OCI-LY3 (cell line): ENCODE measurements at regions not wholly inside any gene's neighbourhood (a gene's known extent, or its start where the extent isn't known, plus 50 kb on each side); places are given as distances from the start of the nearest gene placed in this dataset.

Experiments
- H2AFZ ChIP-seq: fragments of 200-600, 300-600 bp; shearing (Covaris generic); 2 replicates; pipeline ENCODE4 v1.6.0; 2014; ENCODE audit warnings: antibody characterized with exemption, low read depth, low read length
- H3K27ac ChIP-seq: fragments of 200-600, 300-600 bp; sonication (generic); 2 replicates; pipeline ENCODE4 v1.5.1; 2014; ENCODE audit warnings: mild to moderate bottlenecking, low read length, moderate library complexity, mixed read lengths
- H3K27me3 ChIP-seq: fragments of 200-600, 300-600 bp; sonication (generic); 2 replicates; pipeline ENCODE4 v1.6.1; 2014; ENCODE audit warnings: low read depth, low read length, mixed read lengths
- H3K36me3 ChIP-seq: fragments of 200-600, 300-600 bp; sonication (generic); replicated peaks from 2 replicates; pipeline ENCODE3; 2014; ENCODE audit warnings: low read depth, low read length, mixed read lengths
- H3K4me1 ChIP-seq: fragments of 300-600, 200-600 bp; sonication (generic); 2 replicates; pipeline ENCODE4 v1.6.1; 2014; ENCODE audit warnings: low read length, mixed read lengths
- H3K4me2 ChIP-seq: fragments of 200-600, 300-600 bp; sonication (generic); 2 replicates; pipeline ENCODE4 v1.6.1; 2014; ENCODE audit warnings: low read length, mixed read lengths
- H3K4me3 ChIP-seq: fragments of 300-600, 200-600 bp; sonication (generic); 2 replicates; pipeline ENCODE4 v1.5.1; 2014; ENCODE audit warnings: antibody characterized with exemption, mild to moderate bottlenecking, low read length, moderate library complexity
- H3K79me2 ChIP-seq: fragments of 300-600, 200-600 bp; shearing (Covaris generic); 2 replicates; pipeline ENCODE4 v1.6.1; 2014; ENCODE audit warnings: mild to moderate bottlenecking, low read length, mixed read lengths
- H3K9ac ChIP-seq: fragments of 300-600, 200-600 bp; shearing (Covaris generic); 2 replicates; pipeline ENCODE4 v1.6.0; 2014; ENCODE audit warnings: mild to moderate bottlenecking, low read length, moderate library complexity
- H3K9me3 ChIP-seq: fragments of 200-600, 300-600 bp; shearing (Covaris generic); 2 replicates; pipeline ENCODE4 v1.6.1; 2014; ENCODE audit warnings: low read length, mixed read lengths; ENCODE audit not compliant: insufficient read depth
- H4K20me1 ChIP-seq: fragments of 200-600, 300-600 bp; sonication (generic); 2 replicates; pipeline ENCODE4 v1.6.1; 2016; ENCODE audit warnings: low read length, mixed read lengths; ENCODE audit not compliant: insufficient read depth
- CTCF ChIP-seq: fragments of 200-600, 300-600 bp; sonication (generic); IDR thresholded peaks from 2 replicates; pipeline ENCODE4 v1.5.1; 2014; ENCODE audit warnings: antibody characterized with exemption, low read length, low read depth
- EZH2phosphoT487 ChIP-seq: fragments of 200-600 bp; shearing (Covaris generic); IDR thresholded peaks from 2 replicates; pipeline ENCODE4 v1.6.1; 2018; ENCODE audit warnings: antibody characterized with exemption, mixed run types, low read depth

DNA sequence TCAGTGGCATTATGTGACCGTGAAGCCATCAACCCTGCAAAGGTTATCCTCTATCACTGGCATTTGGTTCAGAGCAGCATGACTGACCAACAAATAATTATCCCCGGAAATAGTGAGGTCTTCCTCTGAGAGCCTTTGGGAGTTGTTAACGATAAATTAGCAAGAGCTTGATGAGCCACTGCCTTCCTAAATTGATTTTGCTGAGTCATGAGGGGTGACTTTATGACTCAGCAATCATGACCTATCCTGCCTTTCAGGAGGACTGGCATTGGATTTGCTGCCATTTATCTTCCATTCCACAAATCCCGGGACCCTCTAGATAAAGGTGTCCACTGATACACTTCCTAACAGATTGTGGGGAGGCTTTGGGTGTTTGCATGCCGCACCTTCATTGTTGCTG, 80.8 kb upstream of the MTNR1B start:
- no peak overlapping the region for H2AFZ ChIP-seq
- no peak overlapping the region for H3K9ac ChIP-seq
- no peak overlapping the region for H3K4me3 ChIP-seq
- H3K4me1 ChIP-seq, result no peaks in the 10 kb centered on the region
- no peaks in the 10 kb centered on the region for H3K36me3 ChIP-seq
- no peaks in the 10 kb centered on the region for H4K20me1 ChIP-seq
- TF ChIP-seq CTCF (no peak), EZH2phosphoT487 (no peak)
- peaks cover 6% of the 10 kb centered on the region; the same call in 1 of the 2 replicates for H3K27me3 ChIP-seq
- H3K4me2 ChIP-seq, result no peak overlapping the region
- no peak overlapping the region for H3K27ac ChIP-seq
- no peaks in the 10 kb centered on the region for H3K9me3 ChIP-seq
- H3K79me2 ChIP-seq, result no peaks in the 10 kb centered on the region

- Histone ChIP-seq H3K4me3 (no peak overlapping the region), H3K79me2 (no peaks in the 10 kb centered on the region), H3K9me3 (no peaks in the 10 kb centered on the region), H3K27ac (no peak overlapping the region), H3K36me3 (no peaks in the 10 kb centered on the region), H3K9ac (no peak overlapping the region), H3K4me2 (no peak overlapping the region), H2AFZ (no peak overlapping the region), H3K27me3 (no peaks in the 10 kb centered on the region), H3K4me1 (no peaks in the 10 kb centered on the region), H4K20me1 (no peaks in the 10 kb centered on the region)
- TF ChIP-seq CTCF (no peak), EZH2phosphoT487 (no peak)
Observed at GRCh38 chr11:92890846-92891245, 78.6 kb upstream of the MTNR1B start.

DNA sequence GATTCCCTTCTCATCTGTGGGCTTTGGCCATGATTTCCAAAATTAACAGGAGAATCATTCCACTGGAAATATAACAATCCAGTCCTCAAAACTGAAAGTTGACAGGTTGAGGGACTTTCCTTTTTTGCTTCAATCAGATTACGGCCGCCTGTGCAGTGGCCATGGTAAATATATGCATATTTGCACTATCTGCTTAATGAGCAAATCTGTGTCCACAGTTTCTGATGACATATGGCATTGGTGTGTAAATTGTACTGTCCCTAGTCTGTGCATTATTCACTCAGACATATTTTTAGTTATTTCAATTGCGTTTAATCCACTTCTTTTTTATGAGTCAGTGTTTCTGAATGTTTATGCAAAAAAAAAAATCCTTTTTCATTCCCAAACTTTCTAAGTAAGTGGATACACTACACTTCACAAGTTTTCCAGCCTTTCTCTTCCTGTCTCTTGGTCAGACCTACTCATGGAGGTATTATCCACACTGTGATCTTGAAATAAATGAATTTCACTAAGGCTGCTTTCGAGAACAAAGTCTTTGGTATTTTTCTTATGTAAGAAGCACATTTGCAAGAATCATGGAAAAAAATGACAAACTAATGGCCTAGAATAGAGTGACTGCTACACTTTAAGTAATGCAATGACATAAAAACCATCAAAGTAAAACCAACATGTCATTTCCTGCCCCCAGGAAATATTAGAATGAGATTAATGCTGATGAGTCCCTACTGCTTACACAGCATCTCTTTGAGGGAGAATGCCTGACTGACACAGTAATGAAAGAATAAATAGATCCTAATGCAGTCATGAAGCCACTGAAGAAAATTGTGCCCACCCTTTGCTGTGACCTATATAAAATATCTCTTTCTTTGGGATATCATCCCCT, 76.4 kb upstream of the MTNR1B start:
- Histone ChIP-seq H3K27me3 (no peaks in the 10 kb centered on the region), H3K9me3 (no peaks in the 10 kb centered on the region), H3K9ac (no peak overlapping the region), H3K4me1 (no peaks in the 10 kb centered on the region), H3K79me2 (no peaks in the 10 kb centered on the region), H3K4me3 (no peak overlapping the region), H4K20me1 (no peaks in the 10 kb centered on the region), H3K4me2 (no peak overlapping the region), H3K36me3 (no peaks in the 10 kb centered on the region), H3K27ac (no peak overlapping the region), H2AFZ (no peak overlapping the region)
- no peak for TF ChIP-seq CTCF
- no peak for TF ChIP-seq EZH2phosphoT487

- Histone ChIP-seq H4K20me1 (no peaks in the 10 kb centered on the region), H3K4me1 (no peaks in the 10 kb centered on the region), H3K79me2 (no peaks in the 10 kb centered on the region), H3K9ac (no peak overlapping the region), H3K27me3 (no peaks in the 10 kb centered on the region), H3K36me3 (no peaks in the 10 kb centered on the region), H3K27ac (no peak overlapping the region), H2AFZ (no peak overlapping the region), H3K9me3 (no peaks in the 10 kb centered on the region), H3K4me2 (no peak overlapping the region), H3K4me3 (no peak overlapping the region)
- no peak for TF ChIP-seq CTCF
- TF ChIP-seq EZH2phosphoT487, result no peak
Observed at GRCh38 chr11:92894197-92894596, 75.3 kb upstream of the MTNR1B start.
